GM21381 (cell line): ENCODE measurements at regions not wholly inside any gene's neighbourhood (a gene's known extent, or its start where the extent isn't known, plus 50 kb on each side); places are given as distances from the start of the nearest gene placed in this dataset.

Experiments used
- ATAC-seq: cut with Tn5 transposase; IDR thresholded peaks from one replicate; pipeline ENCODE4 v1.9.1; 2021; ENCODE audit warnings: mild to moderate bottlenecking, moderate library complexity; ENCODE audit not compliant: unreplicated experiment

DNA sequence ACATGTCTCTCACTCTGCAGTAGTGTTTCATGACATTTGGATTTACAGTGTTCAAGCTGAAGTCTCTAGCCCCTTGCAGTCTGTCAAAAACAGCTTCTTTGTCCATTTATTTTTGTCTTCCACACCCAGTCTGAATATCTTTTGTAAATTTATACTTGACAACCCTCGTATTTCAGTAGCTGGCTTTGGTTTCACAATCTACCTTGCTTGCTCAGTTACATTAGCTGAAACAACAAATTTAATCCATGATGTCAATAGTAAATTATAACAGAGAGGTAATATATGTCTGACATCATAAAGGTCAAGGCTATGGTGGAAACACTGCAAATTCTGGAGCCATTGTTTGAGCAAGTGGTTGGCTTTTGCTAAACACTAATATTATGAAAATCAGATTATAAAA, 328.7 kb downstream of the MTX2 start:
- no peak for ATAC-seq

DNA sequence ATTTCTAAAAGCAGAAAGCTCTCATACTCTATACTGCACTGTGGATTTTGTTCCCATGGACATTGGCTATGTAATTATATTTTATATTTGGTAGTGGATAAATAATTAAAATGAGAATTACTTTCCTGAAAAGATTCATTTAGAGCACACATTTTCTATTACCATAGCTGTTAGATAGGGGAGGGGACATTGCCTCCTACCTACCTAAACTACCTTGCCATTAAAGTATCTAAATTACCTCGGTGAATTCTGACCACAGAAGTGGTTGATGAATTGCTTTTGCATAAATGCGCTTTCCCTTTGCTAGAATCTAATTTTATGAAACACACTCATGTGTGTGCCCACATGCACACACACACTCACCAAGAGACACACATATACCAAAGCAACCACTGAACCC, 329.1 kb downstream of the MTX2 start:
- ATAC-seq, result no peak

DNA sequence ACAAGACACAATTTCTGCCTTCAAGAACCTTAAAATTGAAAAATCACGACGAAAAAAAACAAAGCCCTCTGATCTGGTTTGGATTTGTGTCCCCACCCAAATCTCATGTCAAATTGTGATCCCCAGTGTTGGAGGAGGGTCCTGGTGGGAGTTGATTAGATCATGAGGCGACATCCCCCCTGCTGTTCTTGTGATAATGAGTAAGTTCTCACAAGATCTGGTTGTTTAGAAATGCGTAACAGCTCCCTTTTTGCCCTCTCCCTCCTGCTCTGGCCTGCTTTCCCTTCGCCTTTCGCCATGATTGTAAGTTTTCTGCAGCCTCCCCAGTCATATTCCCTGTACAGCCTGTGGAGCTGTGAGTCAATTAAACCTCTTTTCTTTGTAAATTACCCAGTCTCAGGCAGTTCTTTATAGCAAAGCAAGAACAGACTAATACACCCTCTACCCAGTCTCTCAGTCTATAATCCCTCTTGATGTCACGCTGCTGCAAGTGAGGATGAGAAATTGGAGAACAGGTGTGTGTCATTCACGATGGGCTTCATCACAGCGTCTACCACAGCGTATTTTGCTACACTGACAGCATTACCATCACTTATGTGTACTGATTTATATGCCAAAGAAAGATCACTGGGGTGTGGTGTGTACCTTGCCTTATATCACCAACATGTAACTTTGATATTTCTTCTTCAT, 330.7 kb downstream of the MTX2 start:
- no peak for ATAC-seq

DNA sequence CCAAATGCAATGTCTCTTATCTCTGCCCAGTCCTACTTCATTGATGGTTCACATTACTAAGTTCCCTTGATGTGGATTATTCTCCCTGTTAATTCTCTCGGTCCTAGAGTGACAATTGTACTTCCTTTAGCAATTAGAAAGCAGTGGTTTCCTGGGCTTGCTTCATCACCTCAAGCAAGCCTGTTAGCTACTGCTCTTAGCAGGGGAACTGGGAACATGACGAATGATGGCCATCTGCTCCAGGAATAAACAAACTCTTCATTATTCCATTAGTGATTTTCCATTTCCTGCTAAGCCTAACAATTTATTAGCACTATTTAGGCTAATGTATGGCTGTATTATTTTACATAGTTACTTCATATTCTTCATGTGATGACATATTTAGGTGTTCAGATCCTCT, 331.8 kb downstream of the MTX2 start:
- ATAC-seq, result no peak

DNA sequence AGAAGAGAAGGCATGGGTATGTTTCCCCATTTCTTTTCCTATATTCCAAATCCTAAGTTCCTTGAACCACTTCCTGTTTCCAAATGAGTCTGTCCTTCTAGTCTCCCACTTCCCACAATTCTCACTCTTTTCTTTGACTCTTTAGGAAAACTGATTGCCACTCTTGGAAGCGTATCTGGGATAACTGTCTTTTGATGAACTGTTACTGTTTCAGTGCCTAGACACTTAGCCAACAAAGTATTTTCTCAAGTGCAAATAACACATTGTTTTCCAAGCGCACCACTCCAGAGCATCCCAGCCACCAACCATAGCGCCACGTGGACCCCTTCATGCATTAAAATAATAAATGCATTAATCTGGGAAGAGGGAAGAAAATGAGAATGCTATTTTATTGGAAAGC, 342.8 kb downstream of the MTX2 start:
- ATAC-seq, result no peak

DNA sequence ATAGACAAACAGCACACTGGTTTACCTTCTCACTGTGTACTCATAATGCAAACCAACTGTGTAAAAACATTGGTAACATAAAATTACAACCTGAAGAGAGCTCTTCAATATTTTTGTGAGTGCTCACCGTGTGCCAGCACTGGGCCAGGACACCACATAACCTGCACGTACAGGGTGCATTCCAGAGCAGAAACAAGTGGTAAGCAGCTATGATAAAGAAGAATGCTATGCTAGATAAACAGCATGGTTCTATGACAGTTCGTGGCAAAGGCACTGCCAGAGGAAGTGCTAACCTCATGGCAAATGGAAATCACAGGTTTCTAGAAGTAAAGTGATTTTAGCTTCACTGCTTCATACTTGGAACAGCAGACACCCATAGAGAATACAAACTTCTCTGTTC, 343.5 kb downstream of the MTX2 start:
- ATAC-seq, result no peak

DNA sequence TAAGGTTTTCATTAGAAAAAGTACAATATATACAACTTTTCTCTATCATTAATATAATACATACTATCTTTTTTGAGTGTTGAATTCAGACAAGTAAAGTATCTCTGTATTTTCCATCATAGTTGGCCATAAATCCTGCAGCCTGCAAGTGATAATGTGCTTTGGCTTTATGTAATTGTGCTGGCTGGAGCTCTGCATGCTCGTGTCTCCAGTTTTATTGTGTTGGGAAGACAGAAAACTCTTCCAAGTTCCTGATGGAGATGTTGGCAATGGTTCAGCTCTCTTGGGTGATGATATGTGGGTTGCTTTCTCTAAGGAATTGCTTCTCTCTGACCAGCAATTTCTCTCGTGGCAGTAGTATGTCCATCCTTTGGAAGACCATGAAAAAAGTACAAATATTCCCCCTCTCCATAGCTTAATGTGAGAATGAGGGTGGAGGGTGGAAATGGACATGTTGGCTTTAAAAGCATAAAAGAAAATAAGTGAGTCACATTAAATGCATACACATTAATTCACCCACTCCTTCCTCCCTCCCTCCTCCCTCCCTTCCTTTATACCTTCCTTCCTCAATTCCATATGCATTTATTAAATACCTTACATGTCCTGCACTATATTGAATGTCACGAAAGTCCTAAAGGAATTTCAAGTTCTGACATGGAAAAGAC, 344.2 kb downstream of the MTX2 start:
- ATAC-seq, result no peak

DNA sequence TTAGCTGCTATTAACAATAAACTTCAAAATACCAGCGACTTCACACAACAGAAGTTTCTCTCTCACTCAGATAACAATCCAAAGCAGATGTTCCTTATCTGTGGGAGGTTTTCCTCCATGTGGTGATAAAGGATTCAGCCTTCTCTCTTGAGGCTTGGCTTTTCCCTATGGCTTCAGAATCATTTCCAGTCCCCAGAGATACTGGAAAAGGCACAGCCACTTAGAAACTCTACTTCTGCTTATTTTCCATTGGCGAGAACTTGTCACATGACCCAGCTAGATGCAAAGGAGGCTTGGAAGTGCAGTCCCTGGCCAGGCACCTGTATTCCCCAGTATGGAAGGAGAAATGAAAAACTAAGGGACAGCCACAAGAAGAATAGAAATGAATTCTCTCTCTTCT, 344.8 kb downstream of the MTX2 start:
- ATAC-seq, result no peak

DNA sequence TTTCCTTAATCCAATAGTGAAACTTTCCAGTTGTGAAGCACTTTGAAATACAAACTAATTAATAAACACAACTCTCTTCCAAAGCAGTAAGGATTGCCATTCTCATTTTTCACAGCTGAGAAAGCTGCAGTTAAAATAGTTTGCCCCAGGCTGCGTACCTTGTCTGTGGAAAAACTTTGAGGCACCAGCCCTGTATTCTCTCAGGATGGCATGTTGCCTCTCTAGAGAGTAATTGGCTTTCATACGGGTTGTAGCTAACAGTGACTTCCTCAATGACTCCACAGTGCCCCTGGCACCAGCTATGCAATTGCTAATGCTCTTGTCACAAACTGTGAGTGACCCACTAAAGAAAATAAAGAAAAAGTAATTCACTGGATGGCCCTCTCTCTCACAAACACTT, 345.7 kb downstream of the MTX2 start:
- ATAC-seq, result no peak

DNA sequence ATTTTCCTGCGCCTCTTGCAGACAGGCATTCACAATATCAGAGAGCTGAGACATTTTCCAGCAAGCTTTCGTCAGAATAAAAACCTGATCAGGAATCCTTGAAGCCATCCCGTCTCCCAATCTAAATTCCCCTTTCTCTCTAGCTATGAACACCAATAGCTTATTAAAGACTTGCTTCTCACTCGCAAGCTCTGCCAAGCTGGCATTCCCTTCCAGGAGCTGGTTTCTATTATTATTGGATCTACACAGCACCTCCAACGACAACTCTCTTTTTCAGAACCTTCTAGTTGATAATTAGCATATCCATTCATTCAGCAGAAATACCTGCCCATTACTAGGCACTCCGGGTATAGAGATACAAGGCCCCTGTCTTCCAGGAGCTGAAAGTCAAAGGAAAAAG, 350.3 kb downstream of the MTX2 start:
- no peak for ATAC-seq

DNA sequence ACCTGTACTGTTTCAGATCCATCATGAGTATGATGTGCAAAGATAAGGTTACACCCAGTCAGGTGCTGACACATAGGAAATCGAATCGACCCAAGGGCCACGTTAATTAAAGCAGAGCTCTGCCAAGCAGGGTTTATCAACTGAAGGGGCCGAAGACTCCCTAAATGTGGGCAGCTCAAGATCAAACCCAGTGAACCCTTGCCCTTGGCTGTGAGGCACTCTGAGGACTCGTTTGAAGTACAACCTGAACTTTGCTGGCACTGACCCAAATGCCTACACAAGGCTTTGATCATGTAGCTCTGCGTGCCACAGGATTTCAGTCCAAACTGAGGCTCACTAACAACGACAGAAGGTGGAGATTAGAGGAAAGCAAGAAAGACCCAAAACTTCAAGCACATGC, 352.1 kb downstream of the MTX2 start:
- no peak for ATAC-seq

DNA sequence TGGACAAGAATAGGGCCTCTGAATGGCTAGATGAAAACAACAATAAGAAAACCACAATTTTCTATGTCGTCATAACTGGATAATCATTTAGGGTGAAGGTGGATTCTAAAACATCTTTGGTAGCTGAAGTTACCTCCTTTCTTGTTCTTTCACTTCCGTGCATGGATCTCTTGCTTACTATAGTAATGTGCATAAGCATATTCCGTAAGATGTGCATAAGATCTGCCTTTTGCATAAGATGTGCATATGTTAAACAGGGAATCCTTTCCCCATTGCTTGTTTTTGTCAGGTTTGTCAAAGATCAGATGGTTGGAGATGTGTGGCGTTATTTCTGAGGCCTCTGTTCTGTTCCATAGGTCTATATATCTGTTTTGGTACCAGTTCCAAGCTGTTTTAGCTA, 353.6 kb downstream of the MTX2 start:
- ATAC-seq, result no peak

DNA sequence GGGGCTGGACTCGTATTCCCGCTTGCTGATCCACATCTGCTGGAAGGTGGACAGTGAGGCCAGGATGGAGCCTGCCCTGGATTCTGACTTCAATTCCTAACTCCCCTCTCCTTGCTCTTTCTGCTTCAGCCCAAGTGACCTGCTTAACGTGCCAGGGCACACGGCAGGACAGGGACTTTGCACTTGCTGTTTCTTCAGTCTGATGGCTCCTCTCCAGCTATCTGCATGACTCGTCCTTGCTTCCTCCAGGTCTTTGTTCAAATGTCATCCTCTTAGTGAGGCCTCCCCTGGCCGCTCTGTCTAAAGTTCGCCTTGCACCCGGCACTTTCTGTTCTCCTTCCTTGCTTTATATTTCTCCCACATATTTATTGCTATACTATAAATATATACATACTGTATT, 357.6 kb downstream of the MTX2 start:
- ATAC-seq, result no peak

DNA sequence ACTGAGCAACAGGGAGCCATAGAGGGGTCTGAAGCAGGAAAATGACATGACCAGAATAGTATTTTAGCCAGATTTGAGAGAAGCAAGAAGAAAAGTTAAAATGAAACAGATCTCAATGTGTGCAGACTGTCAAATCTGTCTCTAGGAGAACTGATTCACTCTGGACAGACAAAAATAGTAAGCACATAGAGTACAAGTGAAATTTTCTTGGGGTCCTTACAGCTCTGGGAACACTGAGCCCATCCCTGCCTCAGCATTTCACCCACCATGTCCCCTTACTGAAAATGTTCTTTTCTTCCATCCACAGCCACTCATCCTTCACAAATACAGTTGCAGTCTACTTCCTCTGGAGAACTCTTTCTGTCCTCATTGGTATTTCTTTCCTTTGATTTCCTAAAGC, 359.2 kb downstream of the MTX2 start:
- no peak for ATAC-seq

DNA sequence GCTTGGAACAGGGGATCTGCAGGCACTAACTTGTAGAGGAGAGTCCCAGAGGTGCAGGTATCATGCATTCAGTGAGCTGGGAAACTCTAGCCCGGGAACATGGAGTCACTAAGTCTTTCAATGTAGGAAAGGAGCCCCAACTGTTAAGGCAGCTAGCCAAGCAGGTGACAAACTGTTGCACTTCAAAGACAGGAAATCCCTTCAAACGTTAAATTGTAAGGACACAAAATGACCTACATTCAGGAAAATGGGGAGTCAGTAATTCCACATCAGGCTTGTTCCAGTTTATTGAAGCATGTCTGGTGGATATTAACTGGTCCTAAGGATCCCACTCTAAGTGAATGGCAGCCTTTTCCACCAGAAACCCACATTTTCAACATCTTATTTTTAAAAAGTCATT, 364.5 kb downstream of the MTX2 start:
- ATAC-seq, result no peak

DNA sequence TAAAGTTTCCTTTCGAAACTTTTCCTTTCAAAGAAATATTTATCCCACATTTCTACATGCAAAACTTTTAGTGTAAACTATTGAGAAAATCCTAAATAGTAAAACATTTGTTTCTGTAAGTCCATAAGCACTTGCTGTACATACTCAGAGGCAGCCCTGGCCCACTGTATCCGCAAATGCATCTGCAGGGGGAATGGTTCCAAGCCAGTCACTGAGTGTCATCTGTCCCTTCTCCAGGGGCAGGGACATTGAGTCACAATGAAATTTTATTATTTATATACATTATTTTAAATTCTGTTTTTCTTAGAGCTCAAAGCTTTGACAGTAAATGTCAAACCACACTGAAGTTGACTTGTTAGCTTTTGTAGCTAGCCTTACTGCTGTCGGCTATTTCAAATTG, 367.2 kb downstream of the MTX2 start:
- ATAC-seq, result no peak

DNA sequence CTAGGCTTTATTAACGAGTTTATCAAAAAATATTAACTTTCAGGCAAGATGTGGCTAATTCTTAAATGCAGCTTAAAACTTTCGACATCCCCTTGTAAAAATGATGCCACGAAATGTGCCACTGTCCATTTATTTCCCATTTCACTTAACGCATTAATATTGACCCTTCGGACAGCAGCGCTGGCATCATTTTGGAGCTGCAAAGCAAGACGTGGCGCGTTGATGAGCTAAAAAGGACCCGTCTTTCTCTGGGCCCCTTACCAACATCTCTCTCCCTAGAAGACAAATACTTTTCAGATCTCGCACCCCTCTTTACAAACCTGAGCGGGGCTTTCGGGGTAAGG, 367.9 kb downstream of the MTX2 start:
- ATAC-seq, result no peak

DNA sequence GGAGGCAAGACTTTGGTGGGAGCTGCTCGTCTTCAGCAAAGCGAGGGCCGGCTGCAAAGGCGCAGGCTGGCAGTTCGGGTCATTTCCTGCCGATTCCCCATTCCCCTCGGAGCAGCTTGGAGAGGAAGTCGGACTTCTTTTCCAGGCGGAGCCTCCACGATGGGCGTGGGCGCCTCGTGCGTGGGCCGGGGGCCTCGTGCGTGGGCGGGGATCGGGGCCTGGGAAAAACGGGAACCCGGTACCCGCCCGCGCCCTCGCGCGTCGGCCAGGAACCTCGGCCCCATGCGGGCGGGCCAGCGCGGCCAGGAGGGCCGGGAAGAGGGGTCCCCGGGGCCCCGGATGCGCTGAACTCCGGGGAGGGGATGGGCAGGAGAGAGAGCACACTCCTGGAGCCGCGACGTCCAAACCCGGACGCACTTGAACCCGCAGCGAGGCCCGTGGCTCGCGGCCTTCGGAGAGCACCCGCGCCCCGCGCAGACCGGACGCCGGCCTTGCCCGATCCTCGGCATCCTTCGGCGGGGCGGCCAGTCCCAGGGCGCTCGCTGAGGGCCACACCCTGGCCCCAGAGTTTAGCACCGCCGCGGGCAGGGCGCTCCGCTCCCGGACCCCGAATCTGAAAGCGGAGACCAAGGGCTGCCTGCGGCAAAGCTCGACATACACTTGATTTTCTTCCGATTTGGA, 368.4 kb downstream of the MTX2 start:
- ATAC-seq, result peak; percentile 37

DNA sequence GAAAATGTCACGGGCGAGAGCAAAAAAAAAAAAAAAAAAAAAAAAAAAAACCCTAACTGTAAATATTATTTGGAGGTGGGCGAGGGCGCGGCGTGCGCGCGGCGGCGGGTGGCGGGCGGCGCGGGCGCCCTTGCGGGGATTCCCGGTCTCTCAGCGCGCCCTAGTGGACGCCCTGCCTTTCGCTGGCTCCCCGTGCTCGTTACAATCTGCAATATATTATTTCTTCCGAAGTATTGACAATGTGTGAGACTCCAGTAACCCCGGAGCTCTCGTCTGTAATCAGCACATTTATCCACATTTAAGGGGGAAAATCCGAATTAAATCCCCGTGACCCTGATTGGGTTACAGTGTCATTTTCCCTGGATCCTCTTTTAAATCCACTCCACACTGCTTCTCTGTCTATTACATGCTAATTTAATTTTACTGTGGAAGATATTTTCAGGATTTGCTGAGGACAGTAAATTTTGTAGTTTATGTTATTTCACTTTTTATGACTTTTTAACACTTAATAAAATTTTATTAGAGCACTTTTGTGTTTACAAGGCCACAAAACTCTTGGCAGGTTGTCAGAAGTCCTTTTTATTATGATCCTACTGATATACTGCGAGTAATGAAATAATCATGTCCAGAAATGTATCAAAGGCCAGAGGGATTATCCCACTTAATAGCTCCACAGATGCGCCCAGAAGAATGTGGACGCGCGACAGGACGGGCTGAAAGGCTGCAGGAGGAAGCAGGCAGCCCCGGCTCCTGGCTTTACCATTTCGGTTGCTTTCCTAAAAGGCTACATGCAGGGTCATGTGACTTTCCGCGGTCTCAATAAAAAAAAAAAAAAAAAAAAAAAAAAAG, 369.1 kb downstream of the MTX2 start:
- peak; percentile 85 for ATAC-seq

DNA sequence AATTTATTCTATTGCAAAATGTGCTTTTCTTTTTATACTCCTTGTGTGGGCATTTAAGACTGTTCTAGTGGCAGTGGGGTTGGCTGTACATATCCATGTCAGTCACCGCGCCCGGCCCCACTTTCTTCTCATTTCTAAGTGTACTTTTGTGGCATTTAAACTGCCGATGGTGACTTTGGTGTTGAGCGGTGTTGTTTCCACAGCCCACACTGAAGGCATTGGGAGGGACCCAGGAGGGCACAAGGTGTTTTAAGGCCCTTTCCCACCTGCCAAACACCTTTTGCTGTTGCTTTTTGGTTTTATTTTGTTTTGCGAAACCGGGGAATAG, 369.7 kb downstream of the MTX2 start:
- ATAC-seq, result no peak

DNA sequence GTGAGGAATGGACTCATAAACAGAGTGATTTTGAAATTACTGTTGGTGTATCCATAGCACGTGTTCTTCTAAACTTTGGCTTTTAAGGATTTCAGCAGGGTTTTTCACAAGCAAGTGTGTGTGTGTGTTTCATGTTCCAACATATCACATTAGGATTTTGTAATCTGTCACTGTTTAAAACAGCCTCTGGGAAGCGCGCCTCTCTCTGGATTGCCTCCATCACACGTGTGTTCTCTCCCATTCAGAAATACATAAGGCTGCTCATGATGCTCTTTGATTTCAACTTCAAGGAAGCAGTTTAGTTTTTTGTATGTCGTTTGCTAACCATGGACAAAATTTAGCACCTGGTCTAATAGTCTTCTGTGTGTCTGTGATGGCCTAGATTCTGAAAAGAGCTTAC, 370.4 kb downstream of the MTX2 start:
- ATAC-seq, result no peak

DNA sequence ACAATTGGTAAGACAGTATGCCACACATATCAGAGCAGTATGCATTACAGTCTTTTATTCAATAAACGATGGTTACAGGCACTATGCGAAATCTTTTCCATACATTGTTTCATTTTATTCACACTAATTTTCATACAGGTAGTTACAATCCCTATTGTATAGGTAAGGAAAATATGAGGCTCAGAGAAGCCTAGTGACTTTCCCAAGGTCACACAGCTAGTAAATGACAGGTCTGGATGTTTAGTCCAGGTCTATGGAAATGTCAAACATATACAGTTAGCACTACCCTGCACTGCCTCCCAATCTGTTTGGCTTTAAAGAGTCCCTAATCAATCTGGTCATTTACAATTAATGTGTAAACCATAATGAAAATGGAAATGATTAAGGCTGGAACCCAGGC, 372.2 kb downstream of the MTX2 start:
- no peak for ATAC-seq
